Left lung (tissue), 4 donors: ENCODE measurements at regions not wholly inside any gene's neighbourhood (a gene's known extent, or its start where the extent isn't known, plus 50 kb on each side); places are given as distances from the start of the nearest gene placed in this dataset.

Experiments
- ATAC-seq: fragments of 200-7000 bp; cut with Tn5 transposase; one replicate; pipeline ENCODE4 v1.9.1; 2020; ENCODE audit warnings: moderate library complexity
- DNase-seq, 4 donors: peaks; one replicate each; pipeline ENCODE4 v3.0.0-alpha.2; 2013 to 2020
- H3K27ac ChIP-seq, 2 donors: fragments of 200-600 bp; sonication (generic) in 1 of 2; one replicate each; pipeline versions ENCODE4 v1.5.0 to v1.8.0; 2020 to 2021
- H3K27me3 ChIP-seq, 2 donors: fragments of 200-600 bp; sonication (generic) in 1 of 2; one replicate each; pipeline versions ENCODE4 v1.5.0 to v1.8.0; 2020 to 2021
- H3K36me3 ChIP-seq, 2 donors: fragments of 200-600 bp; sonication (generic) in 1 of 2; one replicate each; pipeline versions ENCODE4 v1.5.0 to v1.8.0; 2020 to 2021
- H3K4me1 ChIP-seq, 2 donors: fragments of 200-600 bp; one replicate each; pipeline ENCODE4 v1.8.0; 2021
- H3K4me3 ChIP-seq, 2 donors: fragments of 200-600 bp; sonication (generic) in 1 of 2; one replicate each; pipeline versions ENCODE4 v1.5.0 to v1.8.0; 2020 to 2021; ENCODE audit warnings: mild to moderate bottlenecking in 1 of 2
- H3K9me3 ChIP-seq, 2 donors: fragments of 200-600 bp; sonication (generic) in 1 of 2; one replicate each; pipeline versions ENCODE4 v1.5.0 to v1.8.0; 2020 to 2021
- intact Hi-C, 2 donors: fragments of 100-400 bp; cut with DNase I; formaldehyde crosslinking; loops; one replicate each; pipeline versions ENCODE4 v1.11.2 to v1.14.2; 2022
- TF ChIP-seq, protein P1 (sequence below), 2 donors: fragments of 200-600 bp; sonication (generic) in 1 of 2; IDR thresholded peaks; one replicate each; pipeline versions ENCODE4 v1.5.0 to v1.8.0; 2021; ENCODE audit warnings: antibody characterized with exemption in 2 of 2
- donor health status: DM: no; HTN: yes; CAD: no.
- donor health status: DM: no; HTN: no; CAD: no.

GRCh38 chrX:39456894-39457604, 640.7 kb downstream of the BCOR start:
- no peaks in the 10 kb centered on the region for H3K9me3 ChIP-seq
- no peak overlapping the region for H3K4me3 ChIP-seq
- ATAC-seq (peak; percentile 31), DNase-seq (no peak)
- no peaks in the 10 kb centered on the region for H3K36me3 ChIP-seq
- intact Hi-C loops, result no loop called here
- no peaks in the 10 kb centered on the region for H3K27me3 ChIP-seq
- H3K4me1 ChIP-seq, result no peaks in the 10 kb centered on the region
- TF ChIP-seq, protein P1, sequence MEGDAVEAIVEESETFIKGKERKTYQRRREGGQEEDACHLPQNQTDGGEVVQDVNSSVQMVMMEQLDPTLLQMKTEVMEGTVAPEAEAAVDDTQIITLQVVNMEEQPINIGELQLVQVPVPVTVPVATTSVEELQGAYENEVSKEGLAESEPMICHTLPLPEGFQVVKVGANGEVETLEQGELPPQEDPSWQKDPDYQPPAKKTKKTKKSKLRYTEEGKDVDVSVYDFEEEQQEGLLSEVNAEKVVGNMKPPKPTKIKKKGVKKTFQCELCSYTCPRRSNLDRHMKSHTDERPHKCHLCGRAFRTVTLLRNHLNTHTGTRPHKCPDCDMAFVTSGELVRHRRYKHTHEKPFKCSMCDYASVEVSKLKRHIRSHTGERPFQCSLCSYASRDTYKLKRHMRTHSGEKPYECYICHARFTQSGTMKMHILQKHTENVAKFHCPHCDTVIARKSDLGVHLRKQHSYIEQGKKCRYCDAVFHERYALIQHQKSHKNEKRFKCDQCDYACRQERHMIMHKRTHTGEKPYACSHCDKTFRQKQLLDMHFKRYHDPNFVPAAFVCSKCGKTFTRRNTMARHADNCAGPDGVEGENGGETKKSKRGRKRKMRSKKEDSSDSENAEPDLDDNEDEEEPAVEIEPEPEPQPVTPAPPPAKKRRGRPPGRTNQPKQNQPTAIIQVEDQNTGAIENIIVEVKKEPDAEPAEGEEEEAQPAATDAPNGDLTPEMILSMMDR (IDR thresholded peaks at IDR 0.05), result no peak
- H3K27ac ChIP-seq, result no peak overlapping the region

- ATAC-seq (no peak), DNase-seq (no peak)
- TF ChIP-seq, protein P1 (IDR thresholded peaks at IDR 0.05), result no peak
- Histone ChIP-seq H3K36me3 (no peaks in the 10 kb centered on the region), H3K27me3 (no peaks in the 10 kb centered on the region), H3K27ac (no peak overlapping the region), H3K9me3 (no peaks in the 10 kb centered on the region), H3K4me1 (no peaks in the 10 kb centered on the region), H3K4me3 (no peak overlapping the region)
- intact Hi-C loops, result no loop called here
These were observed 639.0 kb downstream of the BCOR start for GRCh38 chrX:39458779-39459178.

DNA sequence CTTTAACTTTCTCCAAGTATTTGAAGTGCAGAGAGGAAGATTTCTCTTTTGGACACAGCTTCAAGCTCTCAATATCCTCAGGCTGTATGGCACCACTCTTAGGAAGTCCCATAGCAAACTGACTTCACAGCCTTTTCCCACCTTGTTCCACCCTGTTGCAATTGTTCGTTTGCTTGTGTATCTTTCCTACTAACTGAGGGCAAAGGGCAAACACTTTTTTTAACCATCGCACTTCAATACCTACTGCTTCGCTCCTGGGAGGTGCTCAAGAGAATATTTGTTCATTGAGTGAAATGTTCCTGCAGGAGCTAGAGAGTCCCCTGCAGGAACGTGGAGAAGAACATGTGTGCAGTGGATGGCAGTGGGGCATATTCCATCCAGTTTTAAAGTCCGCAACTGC, 638.6 kb downstream of the BCOR start:
- TF ChIP-seq, protein P1 (IDR thresholded peaks at IDR 0.05), result no peak
- no peaks in the 10 kb centered on the region for H3K4me1 ChIP-seq
- ATAC-seq, result no peak
- intact Hi-C loops, result no loop called here
- H3K27me3 ChIP-seq, result no peaks in the 10 kb centered on the region
- no peaks in the 10 kb centered on the region for H3K9me3 ChIP-seq
- DNase-seq, result no peak
- no peak overlapping the region for H3K4me3 ChIP-seq
- H3K36me3 ChIP-seq, result no peaks in the 10 kb centered on the region
- no peak overlapping the region for H3K27ac ChIP-seq

GRCh38 chrX:39459952-39460351, 637.8 kb downstream of the BCOR start:
- H3K27ac ChIP-seq, result no peak overlapping the region
- H3K4me1 ChIP-seq, result no peaks in the 10 kb centered on the region
- no peaks in the 10 kb centered on the region for H3K36me3 ChIP-seq
- intact Hi-C loops, result no loop called here
- DNase-seq, result no peak
- no peaks in the 10 kb centered on the region for H3K9me3 ChIP-seq
- H3K4me3 ChIP-seq, result no peak overlapping the region
- no peak for ATAC-seq
- TF ChIP-seq, protein P1 (IDR thresholded peaks at IDR 0.05), result no peak
- no peaks in the 10 kb centered on the region for H3K27me3 ChIP-seq

DNA sequence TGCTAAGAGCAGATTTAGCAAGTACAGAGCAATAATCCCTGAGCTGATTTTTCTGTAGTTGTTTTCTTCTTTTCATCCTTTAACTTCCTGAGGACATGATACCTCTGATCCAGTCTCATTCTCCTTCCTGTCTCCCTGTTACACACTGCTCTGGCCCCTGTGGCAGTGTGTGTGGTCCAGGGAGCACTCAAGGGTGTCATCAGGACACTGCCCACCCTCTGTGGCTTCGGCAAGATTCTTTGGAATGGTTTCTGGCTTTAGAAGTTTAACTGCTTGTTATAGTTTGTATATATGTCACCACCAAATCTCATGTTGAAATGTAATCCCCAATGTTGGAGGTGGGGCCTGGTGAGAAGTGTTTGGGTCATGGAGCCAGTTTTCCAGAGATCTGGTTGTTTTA, 637.3 kb downstream of the BCOR start:
- Histone ChIP-seq H3K27me3 (no peaks in the 10 kb centered on the region), H3K27ac (no peak overlapping the region), H3K4me3 (no peak overlapping the region), H3K9me3 (no peaks in the 10 kb centered on the region), H3K36me3 (no peaks in the 10 kb centered on the region), H3K4me1 (no peaks in the 10 kb centered on the region)
- TF ChIP-seq, protein P1 (IDR thresholded peaks at IDR 0.05), result no peak
- no peak for ATAC-seq
- intact Hi-C loops, result no loop called here
- DNase-seq, result no peak
